NT2/D1 (cell line): ENCODE measurements at regions not wholly inside any gene's neighbourhood (a gene's known extent, or its start where the extent isn't known, plus 50 kb on each side); places are given as distances from the start of the nearest gene placed in this dataset.

Experiments used
- SUZ12 ChIP-seq: IDR thresholded peaks from 2 replicates; pipeline ENCODE4 v1.6.1; 2011; ENCODE audit not compliant: insufficient read length, insufficient read depth; ENCODE audit errors: extremely low read depth
- YY1 ChIP-seq: IDR thresholded peaks from 2 replicates; pipeline ENCODE4 v1.6.1; 2011; ENCODE audit not compliant: insufficient read length, insufficient read depth
- ZNF274 ChIP-seq: IDR thresholded peaks from 2 replicates; pipeline ENCODE4 v1.6.1; 2011; ENCODE audit warnings: mild to moderate bottlenecking, low read depth, low read length

GRCh38 chr2:49271060-49271606 is 116.8 kb upstream of the FSHR start:
- TF ChIP-seq YY1 (no peak), ZNF274 (no peak), SUZ12 (no peak)
